Small intestine (tissue), 7 donors: ENCODE measurements at regions not wholly inside any gene's neighbourhood (a gene's known extent, or its start where the extent isn't known, plus 50 kb on each side); places are given as distances from the start of the nearest gene placed in this dataset.
"Not testable (repeated sequence)": the region's sequence is repeated elsewhere in the genome, so short reads cannot be mapped to it uniquely, and the experiment has no call there.

Experiments
- DNase-seq, 2 donors: peaks; one replicate each; pipeline versions ENCODE4 v3.0.0 to v3.0.0-alpha.2; 2013
- FAIRE-seq: peaks from 2 replicates; lab custom pipeline; 2012; peaks lifted over from hg19 to GRCh38; lab: Jason Lieb, UNC
- H3K27ac ChIP-seq, 3 donors: one replicate each; pipeline ENCODE4 v1.5.1; 2013; ENCODE audit warnings: low read length in 2 of 3, mild to moderate bottlenecking in 2 of 3, control low read depth in 1 of 3, inconsistent platforms in 1 of 3, low read depth in 1 of 3, moderate library complexity in 1 of 3
- H3K27me3 ChIP-seq, 3 donors: one replicate each; pipeline ENCODE4 v1.6.1; 2013; ENCODE audit warnings: low read length in 3 of 3, inconsistent platforms in 1 of 3; ENCODE audit not compliant: control insufficient read depth in 3 of 3, insufficient read depth in 3 of 3
- H3K36me3 ChIP-seq, 3 donors: one replicate each; pipeline ENCODE4 v1.6.1; 2013; ENCODE audit warnings: low read length in 3 of 3, inconsistent platforms in 1 of 3, low read depth in 1 of 3, mild to moderate bottlenecking in 1 of 3, moderate library complexity in 1 of 3; ENCODE audit not compliant: control insufficient read depth in 3 of 3, insufficient read depth in 2 of 3
- H3K4me1 ChIP-seq, 3 donors: one replicate each; pipeline ENCODE4 v1.6.1; 2013; ENCODE audit warnings: low read length in 2 of 3, inconsistent platforms in 1 of 3, low read depth in 1 of 3, mild to moderate bottlenecking in 1 of 3, moderate library complexity in 1 of 3; ENCODE audit not compliant: control insufficient read depth in 3 of 3, insufficient read depth in 2 of 3
- H3K4me3 ChIP-seq, 3 donors: one replicate each; pipeline ENCODE4 v1.5.1; 2013; ENCODE audit warnings: low read length in 3 of 3, control low read depth in 1 of 3, inconsistent platforms in 1 of 3, low read depth in 1 of 3, mild to moderate bottlenecking in 1 of 3, moderate library complexity in 1 of 3
- H3K9me3 ChIP-seq, 2 donors: one replicate each; pipeline ENCODE4 v1.6.1; 2013; ENCODE audit warnings: low read depth in 1 of 2, low read length in 1 of 2; ENCODE audit not compliant: control insufficient read depth in 2 of 2, insufficient read depth in 1 of 2
- WGBS, 3 donors: extraction: QIAGEN DNeasy Blood & Tissue Kit; methylation state at CpG; one replicate each; pipeline ENCODE4 v1.1.7; 2013; 5-methylcytosine and 5-hydroxymethylcytosine counted together
- donor health status: healthy with polysubstance abuse.
- donor health status: control.
- donor health status: control.
- donor health status: Bipolar disorder and iron deficiency.
- donor health status: healthy.

- no peak overlapping the region for H3K4me3 ChIP-seq
- no peaks in the 10 kb centered on the region for H3K4me1 ChIP-seq
- H3K27me3 ChIP-seq = no peaks in the 10 kb centered on the region
- no peak overlapping the region for H3K27ac ChIP-seq
- H3K36me3 ChIP-seq = no peaks in the 10 kb centered on the region
- FAIRE-seq (no peak), DNase-seq (no peak)
- 54 to 58% (median 56%) methylated on average over 1 of the region's 1 CpG for WGBS, 3 donors
- no peaks in the 10 kb centered on the region for H3K9me3 ChIP-seq
Observed at GRCh38 chr1:166629946-166630345, 209.3 kb upstream of the POGK start.

GRCh38 chr1:166630369-166630768 is 208.9 kb upstream of the POGK start:
- no peaks in the 10 kb centered on the region for H3K36me3 ChIP-seq
- no peaks in the 10 kb centered on the region for H3K27me3 ChIP-seq
- DNase-seq = no peak
- H3K9me3 ChIP-seq = no peaks in the 10 kb centered on the region
- no peak for FAIRE-seq
- H3K4me3 ChIP-seq = no peak overlapping the region
- H3K4me1 ChIP-seq = no peaks in the 10 kb centered on the region
- WGBS, 3 donors = 79 to 91% (median 86%) methylated on average over 2 of the region's 2 CpGs
- H3K27ac ChIP-seq = no peak overlapping the region

GRCh38 chr1:166638137-166638536 is 201.1 kb upstream of the POGK start:
- Histone ChIP-seq H3K4me1 (no peaks in the 10 kb centered on the region), H3K9me3 (no peaks in the 10 kb centered on the region), H3K36me3 (no peaks in the 10 kb centered on the region), H3K4me3 (no peak overlapping the region), H3K27me3 (peaks cover 0 to 4% (median 0%) of the 10 kb centered on the region in 3 donors), H3K27ac (no peak overlapping the region)
- WGBS, 3 donors = 85 to 88% (median 87%) methylated on average over 5 of the region's 5 CpGs
- FAIRE-seq (no peak), DNase-seq (no peak)

- not testable (repeated sequence) for FAIRE-seq
- WGBS, 3 donors = 53 to 62% (median 59%) methylated on average over 2 of the region's 2 CpGs
Observed at GRCh38 chr1:166657228-166657627, 182.0 kb upstream of the POGK start.

GRCh38 chr1:166666790-166667189 is 172.5 kb upstream of the POGK start:
- DNase-seq, H3K4me1 ChIP-seq, H3K27me3 ChIP-seq, H3K27ac ChIP-seq, H3K36me3 ChIP-seq, H3K9me3 ChIP-seq, FAIRE-seq, H3K4me3 ChIP-seq: not testable (repeated sequence)
- WGBS, 3 donors = 86 to 87% (median 86%) methylated on average over 3 of the region's 3 CpGs

More at GRCh38 chr1:166657228-166657627, 182.0 kb upstream of the POGK start:
- not testable (repeated sequence) for H3K27me3 ChIP-seq, H3K27ac ChIP-seq, H3K4me3 ChIP-seq, H3K36me3 ChIP-seq, H3K4me1 ChIP-seq, H3K9me3 ChIP-seq, DNase-seq

- H3K4me1 ChIP-seq, H3K9me3 ChIP-seq, H3K27me3 ChIP-seq, H3K4me3 ChIP-seq, FAIRE-seq, H3K36me3 ChIP-seq, H3K27ac ChIP-seq, DNase-seq: not testable (repeated sequence)
- 76 to 100% (median 86%) methylated on average over 1 of the region's 1 CpG for WGBS, 3 donors
Observed at GRCh38 chr1:166667600-166667999, 171.7 kb upstream of the POGK start.

- H3K27me3 ChIP-seq = no peaks in the 10 kb centered on the region
- 71 to 82% (median 77%) methylated on average over 3 of the region's 3 CpGs for WGBS, 3 donors
- FAIRE-seq = no peak
Observed at GRCh38 chr1:166671627-166672026, 167.6 kb upstream of the POGK start.

GRCh38 chr1:166673722-166674121 is 165.6 kb upstream of the POGK start:
- H3K27ac ChIP-seq = no peak overlapping the region
- DNase-seq = no peak
- FAIRE-seq = no peak
- WGBS, 3 donors = 69 to 77% (median 70%) methylated on average over 2 of the region's 2 CpGs
- H3K4me1 ChIP-seq = no peaks in the 10 kb centered on the region
- H3K27me3 ChIP-seq = no peaks in the 10 kb centered on the region
- H3K4me3 ChIP-seq = no peak overlapping the region
- H3K9me3 ChIP-seq = no peaks in the 10 kb centered on the region
- no peaks in the 10 kb centered on the region for H3K36me3 ChIP-seq

More at GRCh38 chr1:166671627-166672026, 167.6 kb upstream of the POGK start:
- Histone ChIP-seq H3K4me3 (no peak overlapping the region), H3K9me3 (no peaks in the 10 kb centered on the region), H3K4me1 (no peaks in the 10 kb centered on the region), H3K27ac (no peak overlapping the region), H3K36me3 (no peaks in the 10 kb centered on the region)
- DNase-seq = no peak

GRCh38 chr1:166675213-166675612 is 164.1 kb upstream of the POGK start:
- WGBS, 3 donors = 78 to 83% (median 81%) methylated on average over 5 of the region's 5 CpGs
- DNase-seq (no peak), FAIRE-seq (no peak)
- H3K36me3 ChIP-seq = no peaks in the 10 kb centered on the region
- no peak overlapping the region for H3K27ac ChIP-seq
- H3K27me3 ChIP-seq = no peaks in the 10 kb centered on the region
- no peaks in the 10 kb centered on the region for H3K9me3 ChIP-seq
- no peak overlapping the region for H3K4me3 ChIP-seq
- no peaks in the 10 kb centered on the region for H3K4me1 ChIP-seq
